Lung (tissue), 11 donors: ENCODE measurements at regions not wholly inside any gene's neighbourhood (a gene's known extent, or its start where the extent isn't known, plus 50 kb on each side); places are given as distances from the start of the nearest gene placed in this dataset.

Source experiments
- ATAC-seq: fragments of 200-7000 bp; cut with Tn5 transposase; one replicate; pipeline ENCODE4 v1.9.1; 2020; ENCODE audit warnings: moderate number of reproducible peaks; ENCODE audit not compliant: insufficient read depth, low FRiP score
- DNase-seq, 3 donors: peaks; one replicate each; pipeline ENCODE4 v3.0.0-alpha.2; 2013 to 2017
- H3K27ac ChIP-seq, 2 donors: one replicate each; pipeline ENCODE4 v1.5.1; 2013; ENCODE audit warnings: mild to moderate bottlenecking in 2 of 2, moderate library complexity in 2 of 2, control low read depth in 1 of 2, inconsistent platforms in 1 of 2, low read depth in 1 of 2, low read length in 1 of 2
- H3K27me3 ChIP-seq, 3 donors: one replicate each; pipeline ENCODE4 v1.5.1; 2013; ENCODE audit warnings: low read length in 2 of 3; ENCODE audit not compliant: control insufficient read depth in 3 of 3, insufficient read depth in 3 of 3
- H3K36me3 ChIP-seq, 4 donors: one replicate each; pipeline ENCODE4 v1.5.1; 2013; ENCODE audit warnings: low read length in 4 of 4, mild to moderate bottlenecking in 1 of 4, moderate library complexity in 1 of 4; ENCODE audit not compliant: control insufficient read depth in 4 of 4, insufficient read depth in 4 of 4
- H3K4me1 ChIP-seq, 5 donors: one replicate each; pipeline ENCODE4 v1.5.1; 2013; ENCODE audit warnings: low read length in 5 of 5, mild to moderate bottlenecking in 2 of 5, moderate library complexity in 1 of 5; ENCODE audit not compliant: control insufficient read depth in 5 of 5, insufficient read depth in 5 of 5
- H3K4me3 ChIP-seq: one replicate; pipeline ENCODE4 v1.5.1; 2013; ENCODE audit warnings: mild to moderate bottlenecking, control low read depth, moderate library complexity
- H3K9ac ChIP-seq, 2 donors: one replicate each; pipeline ENCODE4 v1.5.1; 2013; ENCODE audit warnings: low read length in 2 of 2, control low read depth in 1 of 2; ENCODE audit not compliant: insufficient read depth in 1 of 2
- H3K9me3 ChIP-seq, 4 donors: one replicate each; pipeline ENCODE4 v1.5.1; 2013; ENCODE audit warnings: low read length in 3 of 4, mild to moderate bottlenecking in 1 of 4, moderate library complexity in 1 of 4; ENCODE audit not compliant: control insufficient read depth in 4 of 4, insufficient read depth in 3 of 4
- WGBS, 2 donors: extraction: QIAGEN DNeasy Blood & Tissue Kit; methylation state at CpG; one replicate each; pipeline ENCODE4 v1.1.7; 2013; 5-methylcytosine and 5-hydroxymethylcytosine counted together
- TF ChIP-seq, protein P1 (sequence below): IDR thresholded peaks from 2 replicates; pipeline ENCODE4 v1.5.1; 2012; ENCODE audit warnings: mild to moderate bottlenecking; ENCODE audit errors: control extremely low read depth, extremely low read depth
- donor health status: control.
- donor health status: control.
- donor health status: Bipolar disorder and iron deficiency.
- donor health status: healthy.
- donor health status: DM: yes; HTN: yes; CAD: no.

DNA sequence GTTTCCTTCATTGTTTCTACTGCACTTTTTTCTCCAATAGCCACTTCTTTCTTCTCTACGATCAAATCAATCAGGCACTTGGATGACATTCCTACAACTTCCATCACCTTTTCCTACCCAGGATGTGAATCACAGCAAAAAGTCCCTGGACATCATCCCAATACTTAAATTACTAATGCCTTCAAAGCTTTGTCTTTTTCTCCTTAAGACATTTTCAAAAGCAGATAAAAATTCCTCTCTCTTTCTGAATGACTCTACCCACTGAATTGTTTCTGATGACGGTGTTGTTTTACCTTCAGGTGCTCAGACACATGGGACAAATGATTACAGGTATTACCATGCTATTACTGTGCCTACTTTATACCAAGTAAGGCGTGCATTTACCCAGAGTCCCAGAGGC lies 500.9 kb downstream of the FBXO15 start:
- DNase-seq (no peak), ATAC-seq (no peak)
- TF ChIP-seq, protein P1, sequence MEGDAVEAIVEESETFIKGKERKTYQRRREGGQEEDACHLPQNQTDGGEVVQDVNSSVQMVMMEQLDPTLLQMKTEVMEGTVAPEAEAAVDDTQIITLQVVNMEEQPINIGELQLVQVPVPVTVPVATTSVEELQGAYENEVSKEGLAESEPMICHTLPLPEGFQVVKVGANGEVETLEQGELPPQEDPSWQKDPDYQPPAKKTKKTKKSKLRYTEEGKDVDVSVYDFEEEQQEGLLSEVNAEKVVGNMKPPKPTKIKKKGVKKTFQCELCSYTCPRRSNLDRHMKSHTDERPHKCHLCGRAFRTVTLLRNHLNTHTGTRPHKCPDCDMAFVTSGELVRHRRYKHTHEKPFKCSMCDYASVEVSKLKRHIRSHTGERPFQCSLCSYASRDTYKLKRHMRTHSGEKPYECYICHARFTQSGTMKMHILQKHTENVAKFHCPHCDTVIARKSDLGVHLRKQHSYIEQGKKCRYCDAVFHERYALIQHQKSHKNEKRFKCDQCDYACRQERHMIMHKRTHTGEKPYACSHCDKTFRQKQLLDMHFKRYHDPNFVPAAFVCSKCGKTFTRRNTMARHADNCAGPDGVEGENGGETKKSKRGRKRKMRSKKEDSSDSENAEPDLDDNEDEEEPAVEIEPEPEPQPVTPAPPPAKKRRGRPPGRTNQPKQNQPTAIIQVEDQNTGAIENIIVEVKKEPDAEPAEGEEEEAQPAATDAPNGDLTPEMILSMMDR, result no peak
- Histone ChIP-seq H3K27ac (no peak overlapping the region), H3K9me3 (no peaks in the 10 kb centered on the region), H3K36me3 (no peaks in the 10 kb centered on the region), H3K9ac (no peak overlapping the region), H3K4me3 (no peak overlapping the region), H3K4me1 (no peaks in the 10 kb centered on the region), H3K27me3 (no peaks in the 10 kb centered on the region)
- 53 to 59% methylated on average over 3 of the region's 3 CpGs for WGBS, 2 donors

DNA sequence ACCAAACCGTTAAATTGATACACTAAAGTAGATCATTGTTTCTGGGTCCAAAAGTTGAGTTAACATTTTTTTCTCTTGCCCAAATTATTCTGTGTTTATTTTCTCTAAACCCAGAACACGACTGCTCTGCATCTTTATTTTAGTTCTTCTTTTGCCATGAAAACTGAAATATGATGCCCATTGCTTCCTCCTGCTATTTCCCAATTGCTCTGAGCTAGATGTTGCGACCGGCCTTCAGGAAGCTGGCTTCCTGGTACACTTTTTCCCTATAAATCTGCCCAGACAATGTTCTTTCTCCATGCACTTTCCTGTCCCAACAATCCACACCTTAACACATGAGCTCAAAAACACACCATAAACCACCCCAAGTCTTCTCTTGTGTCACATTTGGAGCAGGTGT lies 501.4 kb downstream of the FBXO15 start:
- H3K9me3 ChIP-seq, result no peaks in the 10 kb centered on the region
- H3K4me3 ChIP-seq, result no peak overlapping the region
- no peaks in the 10 kb centered on the region for H3K4me1 ChIP-seq
- no peak overlapping the region for H3K9ac ChIP-seq
- ATAC-seq, result no peak
- no peak overlapping the region for H3K27ac ChIP-seq
- no peak for DNase-seq
- no peaks in the 10 kb centered on the region for H3K27me3 ChIP-seq
- TF ChIP-seq, protein P1, result no peak
- H3K36me3 ChIP-seq, result no peaks in the 10 kb centered on the region
- 36 to 45% methylated on average over 4 of the region's 4 CpGs for WGBS, 2 donors

DNA sequence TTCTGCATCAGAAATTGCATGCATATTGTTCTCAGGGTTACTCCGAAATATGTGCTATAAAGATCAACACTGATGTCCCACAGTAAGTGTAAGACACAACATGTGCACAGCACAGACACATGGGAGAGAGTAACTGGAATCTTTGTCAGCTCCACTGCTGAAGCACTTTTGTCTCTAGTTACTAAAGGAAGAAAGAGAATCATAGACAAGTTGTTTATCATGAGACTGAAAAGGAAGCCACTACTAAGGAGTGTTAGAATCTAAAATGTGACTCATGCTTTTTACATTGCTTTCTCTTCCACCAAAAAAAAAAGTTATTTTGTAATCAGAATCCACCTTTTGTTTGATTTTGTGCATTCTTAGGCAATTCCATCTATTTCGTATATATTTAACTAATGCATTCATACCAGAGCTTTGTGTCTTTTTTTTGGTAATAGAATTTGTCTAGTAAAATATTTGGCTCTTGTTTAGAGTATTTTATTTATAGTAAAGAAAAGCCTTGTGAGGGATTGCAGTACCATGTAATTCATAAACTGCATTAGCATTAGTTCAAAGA lies 502.4 kb downstream of the FBXO15 start:
- H3K36me3 ChIP-seq, result no peaks in the 10 kb centered on the region
- H3K9ac ChIP-seq, result no peak overlapping the region
- TF ChIP-seq, protein P1, result no peak
- DNase-seq (no peak), ATAC-seq (no peak)
- no peaks in the 10 kb centered on the region for H3K9me3 ChIP-seq
- H3K4me1 ChIP-seq, result no peaks in the 10 kb centered on the region
- no peak overlapping the region for H3K27ac ChIP-seq
- no peaks in the 10 kb centered on the region for H3K27me3 ChIP-seq
- no peak overlapping the region for H3K4me3 ChIP-seq
- WGBS, 2 donors, result 88 to 91% methylated on average over 2 of the region's 2 CpGs

DNA sequence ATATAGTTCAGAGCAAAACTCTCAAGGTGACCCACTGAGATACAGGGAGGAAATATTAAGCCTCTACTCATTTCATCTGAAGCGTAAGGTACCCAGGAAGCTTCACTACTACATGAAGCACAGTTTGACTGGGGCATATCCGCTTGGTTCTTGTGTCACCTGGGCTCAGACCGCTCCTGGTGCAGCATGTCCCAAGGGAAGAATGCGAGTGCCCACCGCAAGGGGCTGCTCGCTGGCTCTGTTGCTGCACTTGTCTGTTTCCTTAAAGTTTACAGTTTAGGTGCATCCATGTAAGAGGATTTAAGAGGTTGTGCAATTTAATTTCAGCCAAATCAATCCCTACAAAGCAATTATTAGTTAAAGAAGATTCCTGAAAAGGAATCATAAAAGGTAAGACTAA lies 507.8 kb downstream of the FBXO15 start:
- no peaks in the 10 kb centered on the region for H3K27me3 ChIP-seq

More for the DNA sequence above, 507.8 kb downstream of the FBXO15 start:
- no peak overlapping the region for H3K9ac ChIP-seq
- H3K36me3 ChIP-seq, result no peaks in the 10 kb centered on the region
- peaks cover 0 to 4% (median 0%) of the 10 kb centered on the region in 4 donors for H3K9me3 ChIP-seq
- no peak for ATAC-seq
- no peak overlapping the region for H3K4me3 ChIP-seq
- H3K27ac ChIP-seq, result no peak overlapping the region
- TF ChIP-seq, protein P1, result no peak
- no peak for DNase-seq
- H3K4me1 ChIP-seq, result no peaks in the 10 kb centered on the region
- WGBS, 2 donors, result 85 to 91% methylated on average over 6 of the region's 6 CpGs
